H7 (cell line): ENCODE measurements at regions not wholly inside any gene's neighbourhood (a gene's known extent, or its start where the extent isn't known, plus 50 kb on each side); places are given as distances from the start of the nearest gene placed in this dataset.

Experiments used
- DNase-seq: peaks from one replicate; pipeline ENCODE4 v3.0.0; 2012
- H3K27me3 ChIP-seq: 2 replicates; pipeline ENCODE4 v1.6.0; 2011; ENCODE audit warnings: mild to moderate bottlenecking, low read length; ENCODE audit not compliant: control insufficient read depth, insufficient read depth
- H3K36me3 ChIP-seq: replicated peaks from 2 replicates; pipeline ENCODE4 v1.5.1; 2011; ENCODE audit warnings: low read length; ENCODE audit not compliant: control insufficient read depth, insufficient read depth
- H3K4me3 ChIP-seq: 2 replicates; pipeline ENCODE4 v1.5.1; 2011; ENCODE audit warnings: low read depth, mild to moderate bottlenecking, control low read depth, low read length, moderate library complexity; ENCODE audit not compliant: insufficient read depth

DNA sequence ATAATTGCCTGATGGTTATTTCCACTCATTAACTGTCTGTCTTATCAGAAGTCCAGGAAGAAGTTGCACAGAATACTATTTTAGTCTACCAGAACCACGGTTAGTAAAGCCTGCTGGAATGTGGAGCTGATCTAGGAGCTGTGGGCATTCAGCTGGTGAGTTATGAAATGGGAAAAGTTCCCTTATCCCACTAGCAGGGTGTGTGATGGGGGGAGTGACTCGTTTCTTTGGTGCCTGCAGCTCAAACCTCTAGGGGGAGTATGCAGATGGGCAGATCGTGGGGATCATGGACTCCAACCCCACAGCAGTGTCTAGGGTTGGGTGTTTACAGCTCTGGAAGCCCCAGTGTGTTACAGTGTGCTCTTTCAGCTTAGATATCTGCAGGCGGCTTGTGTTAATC, 305.7 kb upstream of the BOD1L1 start:
- no peak overlapping the region for H3K4me3 ChIP-seq
- H3K36me3 ChIP-seq = no peaks in the 10 kb centered on the region
- DNase-seq = no peak
- H3K27me3 ChIP-seq = no peaks in the 10 kb centered on the region

DNA sequence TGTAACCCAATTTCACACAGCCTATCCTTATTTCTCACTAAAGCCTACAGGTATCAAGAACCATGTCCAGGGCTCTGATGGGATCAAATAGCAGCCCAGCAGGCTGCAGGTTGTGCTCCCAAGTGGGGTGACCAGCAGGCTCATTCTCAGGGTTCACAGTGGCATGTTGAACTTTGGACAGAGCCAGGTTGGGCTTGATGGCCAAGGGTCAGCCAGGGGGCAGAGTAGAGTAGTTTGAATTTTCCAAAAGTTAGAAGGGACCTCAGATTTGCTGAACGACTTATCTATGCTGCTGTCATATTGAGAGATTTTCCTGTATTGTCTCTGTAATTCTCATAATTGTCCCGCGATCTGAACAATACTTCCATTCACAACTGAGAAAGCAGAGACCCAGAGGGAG, 310.8 kb upstream of the BOD1L1 start:
- H3K4me3 ChIP-seq = no peak overlapping the region
- H3K27me3 ChIP-seq = no peaks in the 10 kb centered on the region
- no peaks in the 10 kb centered on the region for H3K36me3 ChIP-seq
- DNase-seq = peak; percentile 5

DNA sequence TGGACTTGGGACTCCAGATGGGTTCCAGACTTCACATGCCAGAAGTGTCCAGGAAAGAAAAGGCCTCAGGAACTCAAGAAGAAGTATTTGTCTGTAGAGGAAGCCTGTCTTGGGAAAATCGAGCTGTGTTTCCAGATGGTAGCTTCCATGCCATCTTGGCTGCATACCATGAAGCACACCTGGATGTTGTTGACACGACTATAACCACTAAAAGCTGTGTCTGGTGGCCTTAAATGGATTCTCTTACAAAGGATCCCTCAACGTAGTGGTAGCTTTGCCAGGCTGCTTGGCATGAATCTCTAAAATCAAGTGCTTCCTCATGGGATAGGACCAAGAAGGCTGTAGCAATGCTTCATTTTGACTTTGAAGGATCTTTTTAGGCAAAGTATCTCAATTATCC, 313.4 kb upstream of the BOD1L1 start:
- Histone ChIP-seq H3K4me3 (no peak overlapping the region), H3K27me3 (no peaks in the 10 kb centered on the region), H3K36me3 (no peaks in the 10 kb centered on the region)
- no peak for DNase-seq

DNA sequence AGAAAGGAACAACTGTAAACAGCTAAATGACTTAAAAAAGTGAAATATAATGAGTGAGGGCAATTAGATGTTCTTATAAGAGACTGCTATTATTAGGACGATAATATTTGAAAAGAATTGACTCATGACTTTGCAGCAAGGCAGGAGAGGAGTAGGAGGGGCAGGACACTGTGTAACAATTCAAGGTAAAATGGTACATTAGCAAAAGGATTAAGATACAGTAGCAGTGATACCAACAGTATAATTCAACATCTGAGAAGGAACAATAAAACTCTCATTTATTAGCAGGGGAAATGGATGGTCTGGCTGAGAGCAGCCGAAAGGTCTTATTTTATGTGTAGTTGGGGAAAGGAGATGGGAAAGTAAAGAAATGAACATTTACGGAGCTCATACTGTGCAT, 315.5 kb upstream of the BOD1L1 start:
- no peak for DNase-seq
- no peaks in the 10 kb centered on the region for H3K36me3 ChIP-seq
- H3K4me3 ChIP-seq = no peak overlapping the region
- no peaks in the 10 kb centered on the region for H3K27me3 ChIP-seq

DNA sequence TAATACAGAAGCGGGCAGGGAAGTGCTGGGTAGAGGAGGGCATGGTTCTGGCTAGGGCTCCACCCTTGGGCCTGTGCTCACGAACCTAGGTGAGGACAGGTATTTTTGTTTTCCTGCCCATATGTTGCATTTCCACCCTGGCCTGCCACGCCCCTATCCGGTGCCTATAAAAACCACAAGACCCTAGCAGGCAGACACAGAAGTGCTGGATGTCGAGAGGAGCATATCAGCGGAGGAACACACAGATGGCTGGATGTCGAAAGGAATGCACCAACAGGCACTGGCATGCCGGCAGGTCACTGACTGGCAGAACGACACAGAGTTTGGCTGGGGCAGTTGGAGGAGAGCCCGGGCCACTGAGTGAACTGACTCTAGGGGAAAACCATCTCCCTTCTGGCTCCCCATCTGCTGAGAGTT, 316.6 kb upstream of the BOD1L1 start:
- Histone ChIP-seq H3K27me3 (no peaks in the 10 kb centered on the region), H3K36me3 (no peaks in the 10 kb centered on the region), H3K4me3 (no peak overlapping the region)
- no peak for DNase-seq

GRCh38 chr4:13947921-13948320, 320.4 kb upstream of the BOD1L1 start:
- DNase-seq = no peak
- H3K4me3 ChIP-seq = no peak overlapping the region
- H3K36me3 ChIP-seq = no peaks in the 10 kb centered on the region
- no peaks in the 10 kb centered on the region for H3K27me3 ChIP-seq

DNA sequence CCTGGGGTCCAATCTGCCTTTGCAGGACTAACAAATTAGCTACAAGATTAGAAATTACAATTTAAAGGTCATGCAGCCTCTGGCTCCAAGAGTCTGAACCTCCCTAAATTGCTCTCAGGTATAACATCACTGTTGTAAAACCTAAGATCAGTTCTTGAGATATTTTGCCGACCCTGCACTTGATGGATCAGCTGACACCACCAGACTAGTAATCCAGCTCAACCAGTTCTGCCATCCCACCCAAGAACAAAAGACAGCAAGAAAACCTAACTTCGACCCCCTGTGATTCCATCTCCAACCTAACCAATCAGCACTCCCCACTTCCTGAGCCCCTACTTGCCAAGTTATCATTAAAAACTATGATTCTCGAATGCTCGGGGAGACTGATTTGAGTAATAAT, 323.0 kb upstream of the BOD1L1 start:
- Histone ChIP-seq H3K4me3 (no peak overlapping the region), H3K36me3 (no peaks in the 10 kb centered on the region), H3K27me3 (no peaks in the 10 kb centered on the region)
- DNase-seq = no peak

DNA sequence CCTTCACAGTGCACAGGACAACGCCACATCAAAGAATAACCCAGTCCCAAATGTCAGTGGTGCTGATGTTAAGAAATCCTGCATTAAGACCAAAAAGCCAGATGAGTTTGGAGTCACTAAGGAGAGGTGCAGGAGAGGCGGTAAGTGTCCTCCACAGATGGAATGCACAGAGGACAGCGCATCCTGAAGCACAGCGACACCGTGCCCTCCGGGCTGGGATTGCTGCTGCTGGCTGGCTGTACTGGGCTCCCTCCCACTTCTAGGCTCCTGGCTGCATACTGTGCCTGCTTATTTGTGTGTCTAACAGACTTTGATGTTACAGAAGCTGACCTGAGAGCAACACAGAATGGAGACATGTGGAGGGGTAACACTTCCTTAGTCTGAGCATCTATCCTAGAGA, 325.6 kb upstream of the BOD1L1 start:
- no peak for DNase-seq
- no peak overlapping the region for H3K4me3 ChIP-seq
- H3K27me3 ChIP-seq = no peaks in the 10 kb centered on the region
- no peaks in the 10 kb centered on the region for H3K36me3 ChIP-seq

DNA sequence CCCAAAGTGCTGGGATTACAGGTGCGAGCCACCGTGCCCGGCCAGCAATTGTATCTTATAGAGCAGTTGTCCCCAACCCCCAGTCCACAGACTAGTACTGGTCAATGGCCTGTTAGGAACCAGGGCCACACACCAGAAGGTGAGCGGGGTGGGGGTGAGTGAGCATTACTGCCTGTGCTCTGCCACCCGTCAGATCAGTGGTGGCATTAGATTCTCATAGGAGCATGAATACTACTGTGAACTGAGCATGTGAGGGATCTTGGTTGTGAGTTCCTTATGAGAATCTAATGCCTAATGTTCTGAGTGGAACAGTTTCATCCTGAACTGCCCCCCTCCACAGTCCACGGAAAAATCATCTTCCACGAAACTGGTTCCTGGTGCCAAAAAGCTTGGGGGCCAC, 328.0 kb upstream of the BOD1L1 start:
- no peak for DNase-seq
- Histone ChIP-seq H3K27me3 (no peaks in the 10 kb centered on the region), H3K36me3 (no peaks in the 10 kb centered on the region), H3K4me3 (no peak overlapping the region)

DNA sequence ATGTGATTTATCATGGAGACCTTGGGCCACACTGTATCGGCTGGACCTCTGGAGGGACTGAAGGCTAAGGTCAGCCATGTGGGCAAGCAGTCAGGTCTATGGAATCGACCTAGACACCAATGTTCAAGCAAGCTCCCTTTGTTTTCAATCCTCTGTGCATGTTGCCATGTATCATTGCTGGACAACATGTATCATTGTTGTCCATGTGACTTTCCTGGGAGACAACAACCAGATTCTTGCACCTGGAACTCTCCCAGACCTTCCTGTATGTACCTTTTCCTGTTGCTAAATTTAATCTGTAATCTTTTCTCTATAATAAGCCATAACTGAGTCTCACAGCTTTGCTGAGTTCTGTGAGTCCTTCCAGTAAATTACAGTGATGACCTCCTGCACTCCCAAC, 329.4 kb upstream of the BOD1L1 start:
- Histone ChIP-seq H3K36me3 (no peaks in the 10 kb centered on the region), H3K4me3 (no peak overlapping the region), H3K27me3 (no peaks in the 10 kb centered on the region)
- no peak for DNase-seq

GRCh38 chr4:13957871-13958270, 330.3 kb upstream of the BOD1L1 start:
- DNase-seq = no peak
- no peak overlapping the region for H3K4me3 ChIP-seq
- H3K36me3 ChIP-seq = no peaks in the 10 kb centered on the region
- no peaks in the 10 kb centered on the region for H3K27me3 ChIP-seq

DNA sequence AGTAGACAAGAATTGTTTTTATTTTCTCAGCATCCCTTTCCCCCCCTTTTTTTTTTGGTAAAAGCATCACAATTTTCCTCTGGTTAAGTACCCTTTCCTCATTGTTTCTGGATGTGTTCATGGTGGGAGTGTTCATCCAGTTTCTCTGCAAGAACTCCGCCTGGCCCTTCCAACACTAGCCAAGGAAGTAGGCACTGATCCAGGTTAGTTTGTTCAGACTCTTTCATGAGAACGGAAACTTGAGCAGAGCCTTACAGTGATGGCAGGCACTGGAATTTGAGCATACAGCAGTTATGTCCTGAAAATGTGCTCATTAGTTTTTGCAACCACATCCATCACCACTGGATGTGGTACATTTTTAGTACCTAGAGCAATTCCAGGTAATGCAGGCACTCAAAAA, 336.1 kb upstream of the BOD1L1 start:
- Histone ChIP-seq H3K4me3 (no peak overlapping the region), H3K36me3 (no peaks in the 10 kb centered on the region), H3K27me3 (no peaks in the 10 kb centered on the region)
- no peak for DNase-seq

DNA sequence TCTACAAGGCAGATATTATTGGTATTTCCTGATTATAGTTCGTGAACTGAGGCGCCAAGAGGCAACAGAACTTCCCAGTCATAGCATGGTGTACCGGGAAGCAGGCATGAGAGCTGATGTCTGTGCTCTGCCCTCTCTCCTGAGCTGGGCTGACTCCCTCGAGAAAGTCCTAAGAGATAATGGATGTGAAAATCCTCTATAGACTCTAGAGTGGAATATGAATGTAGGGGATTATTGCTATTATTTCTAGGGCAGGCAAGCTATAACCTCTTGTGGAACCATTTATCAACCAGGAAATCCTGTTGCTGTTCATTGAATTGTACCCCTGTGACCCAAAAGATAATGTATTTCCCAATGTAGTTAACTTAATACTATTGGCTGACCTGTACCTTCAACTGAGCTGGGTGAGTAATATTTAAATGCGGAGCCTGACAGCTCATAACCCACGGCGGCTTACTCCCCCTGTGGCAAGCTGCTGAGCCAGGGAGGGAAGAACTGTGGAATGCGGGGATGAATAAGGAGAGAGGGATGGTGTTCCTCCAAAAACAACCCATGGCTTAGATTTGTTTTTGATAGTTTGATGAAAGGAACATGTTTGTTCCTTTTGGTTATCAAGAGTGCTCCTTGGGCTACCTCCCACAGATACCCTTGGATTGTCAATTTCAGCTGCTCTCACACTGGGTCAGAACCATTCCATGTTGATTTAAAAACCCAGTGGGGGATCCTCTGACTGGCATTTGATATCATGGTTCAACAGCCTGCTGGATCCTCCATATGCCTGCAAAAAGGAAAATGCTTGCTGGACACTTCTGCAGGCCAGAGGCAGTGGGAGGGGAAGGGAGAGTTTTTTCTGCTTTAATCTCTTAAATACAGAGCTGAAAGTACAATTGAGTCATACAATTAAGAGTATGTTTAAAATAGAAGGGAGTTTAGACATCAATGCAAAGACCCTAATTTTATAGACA, 339.0 kb upstream of the BOD1L1 start:
- peak; percentile 14 for DNase-seq
- Histone ChIP-seq H3K36me3 (no peaks in the 10 kb centered on the region), H3K27me3 (no peaks in the 10 kb centered on the region), H3K4me3 (no peak overlapping the region)

GRCh38 chr4:13968723-13969122, 341.2 kb upstream of the BOD1L1 start:
- H3K27me3 ChIP-seq = no peaks in the 10 kb centered on the region
- no peak overlapping the region for H3K4me3 ChIP-seq
- no peaks in the 10 kb centered on the region for H3K36me3 ChIP-seq
- DNase-seq = no peak

DNA sequence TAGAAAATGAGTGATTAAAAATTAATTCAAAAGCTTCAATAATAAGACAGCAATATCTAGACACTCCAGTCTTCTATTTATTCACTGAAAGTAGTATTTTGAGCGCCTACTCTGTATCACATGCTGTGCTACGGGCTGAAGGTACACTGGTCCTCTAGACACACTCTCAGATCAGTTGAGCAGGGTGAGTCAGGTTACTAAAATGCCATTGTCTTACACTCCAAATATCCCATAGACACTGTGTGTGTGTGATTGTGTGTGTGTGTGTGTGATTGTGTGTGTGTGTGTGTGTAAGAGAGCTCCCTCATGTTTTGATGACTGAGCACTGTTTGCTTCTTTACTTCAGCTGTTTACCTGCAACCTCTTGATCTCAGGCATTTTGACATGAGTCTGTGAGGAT, 342.8 kb upstream of the BOD1L1 start:
- DNase-seq = no peak
- Histone ChIP-seq H3K27me3 (no peaks in the 10 kb centered on the region), H3K36me3 (no peaks in the 10 kb centered on the region), H3K4me3 (no peak overlapping the region)

DNA sequence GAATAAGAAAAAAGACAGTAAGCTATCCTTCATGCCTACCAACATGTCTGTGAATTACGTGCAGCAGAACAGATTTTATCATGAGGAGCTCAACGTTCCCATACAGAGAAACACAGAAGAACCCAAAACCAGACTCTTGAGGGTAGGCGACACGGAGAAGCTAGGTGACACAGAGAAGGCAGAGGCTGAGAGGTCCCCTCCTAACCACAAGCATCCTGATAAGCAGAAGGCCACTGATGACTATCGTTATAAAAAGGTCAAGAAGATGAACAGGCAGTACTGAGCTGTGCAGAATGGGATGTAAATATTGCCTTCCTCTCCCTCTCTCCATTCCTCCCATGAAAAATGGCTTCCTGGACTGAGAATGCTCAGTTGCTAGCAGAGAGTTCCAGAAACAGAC, 350.2 kb upstream of the BOD1L1 start:
- H3K36me3 ChIP-seq = no peaks in the 10 kb centered on the region
- no peaks in the 10 kb centered on the region for H3K27me3 ChIP-seq
- DNase-seq = no peak
- H3K4me3 ChIP-seq = no peak overlapping the region
